ENCODE measurements at regions not wholly inside any gene's neighbourhood (a gene's known extent, or its start where the extent isn't known, plus 50 kb on each side); places are given as distances from the start of the nearest gene placed in this dataset.

DNA sequence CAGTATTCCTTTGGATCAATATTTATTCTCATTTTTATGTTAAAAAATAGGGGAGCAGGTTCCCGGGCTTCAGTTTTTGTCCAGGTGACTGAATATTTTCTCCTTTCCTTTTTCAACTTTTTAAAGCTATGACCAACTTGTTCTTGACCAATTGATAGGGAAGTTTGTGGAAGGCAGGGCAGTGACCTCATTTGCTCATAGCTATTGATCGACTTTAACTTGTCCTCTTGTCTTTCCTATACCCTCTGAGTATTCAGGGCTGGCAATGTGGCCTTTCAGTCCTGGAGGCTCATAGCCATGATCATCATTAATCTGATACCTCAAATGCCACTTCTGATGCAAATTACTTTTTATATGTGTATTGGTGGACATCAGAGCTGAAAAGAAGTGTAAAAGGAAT is 448.8 kb downstream of the KIF16B start:
- no peak overlapping the region for H3K4me3 ChIP-seq (ENCODE audit: low read depth, low read length)
- no peaks in the 10 kb centered on the region for H3K27me3 ChIP-seq
- TF ChIP-seq, protein P1, sequence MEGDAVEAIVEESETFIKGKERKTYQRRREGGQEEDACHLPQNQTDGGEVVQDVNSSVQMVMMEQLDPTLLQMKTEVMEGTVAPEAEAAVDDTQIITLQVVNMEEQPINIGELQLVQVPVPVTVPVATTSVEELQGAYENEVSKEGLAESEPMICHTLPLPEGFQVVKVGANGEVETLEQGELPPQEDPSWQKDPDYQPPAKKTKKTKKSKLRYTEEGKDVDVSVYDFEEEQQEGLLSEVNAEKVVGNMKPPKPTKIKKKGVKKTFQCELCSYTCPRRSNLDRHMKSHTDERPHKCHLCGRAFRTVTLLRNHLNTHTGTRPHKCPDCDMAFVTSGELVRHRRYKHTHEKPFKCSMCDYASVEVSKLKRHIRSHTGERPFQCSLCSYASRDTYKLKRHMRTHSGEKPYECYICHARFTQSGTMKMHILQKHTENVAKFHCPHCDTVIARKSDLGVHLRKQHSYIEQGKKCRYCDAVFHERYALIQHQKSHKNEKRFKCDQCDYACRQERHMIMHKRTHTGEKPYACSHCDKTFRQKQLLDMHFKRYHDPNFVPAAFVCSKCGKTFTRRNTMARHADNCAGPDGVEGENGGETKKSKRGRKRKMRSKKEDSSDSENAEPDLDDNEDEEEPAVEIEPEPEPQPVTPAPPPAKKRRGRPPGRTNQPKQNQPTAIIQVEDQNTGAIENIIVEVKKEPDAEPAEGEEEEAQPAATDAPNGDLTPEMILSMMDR (IDR thresholded peaks at IDR 0.05; ENCODE audit: low read depth, low read length) = no peak
- H3K36me3 ChIP-seq = no peaks in the 10 kb centered on the region
- no peak for DNase-seq
- H3K9me3 ChIP-seq = no peaks in the 10 kb centered on the region; the same call in 1 of the 2 replicates
- H3K4me1 ChIP-seq = no peaks in the 10 kb centered on the region

DNA sequence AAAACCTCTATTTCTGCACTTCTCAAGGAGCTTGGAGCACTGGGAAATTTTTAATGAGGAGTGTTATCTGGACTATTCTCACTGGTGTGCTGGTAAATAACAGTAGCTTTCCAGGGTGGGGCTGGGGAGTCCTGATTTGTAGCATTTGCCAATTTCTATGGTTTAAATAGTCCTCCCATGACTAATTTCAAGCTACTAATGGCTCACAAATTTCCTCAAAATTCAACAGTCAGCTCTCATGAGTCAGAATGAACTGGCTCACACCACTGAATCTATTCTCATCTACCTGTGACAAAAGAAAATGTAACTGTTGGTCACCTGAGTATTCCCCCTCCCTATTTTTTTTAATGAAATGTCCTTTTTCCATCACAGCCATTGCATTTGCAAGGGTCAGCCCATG is 449.6 kb downstream of the KIF16B start:
- no peak for DNase-seq
- Histone ChIP-seq H3K36me3 (no peaks in the 10 kb centered on the region), H3K4me3 (ENCODE audit: low read depth, low read length) (no peak overlapping the region), H3K27me3 (no peaks in the 10 kb centered on the region), H3K9me3 (no peaks in the 10 kb centered on the region; the same call in 1 of the 2 replicates), H3K4me1 (no peaks in the 10 kb centered on the region)
- TF ChIP-seq, protein P1 (IDR thresholded peaks at IDR 0.05; ENCODE audit: low read depth, low read length) = no peak

DNA sequence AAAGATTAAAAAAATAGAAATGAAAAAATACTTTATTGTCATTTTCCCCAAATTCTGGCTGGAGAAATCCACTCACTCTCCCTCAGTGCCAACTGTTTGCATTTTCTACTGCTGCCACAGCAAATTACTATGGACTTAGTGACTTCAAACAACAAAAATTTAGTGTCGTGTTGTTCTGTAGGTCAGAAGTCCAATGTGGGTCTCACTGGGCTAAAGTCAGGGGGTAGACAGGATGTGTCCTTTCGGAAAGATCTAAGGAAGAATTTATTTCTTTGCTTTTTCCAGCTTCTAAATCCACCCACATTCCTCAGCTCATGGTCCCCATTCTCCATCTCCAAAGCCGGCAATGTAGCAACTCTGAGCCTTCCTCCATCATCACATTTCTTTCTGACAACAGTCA is 453.3 kb downstream of the KIF16B start:
- TF ChIP-seq, protein P1 (IDR thresholded peaks at IDR 0.05; ENCODE audit: low read depth, low read length) = no peak
- DNase-seq = no peak
- Histone ChIP-seq H3K27me3 (no peaks in the 10 kb centered on the region), H3K4me3 (ENCODE audit: low read depth, low read length) (no peak overlapping the region), H3K4me1 (no peaks in the 10 kb centered on the region), H3K9me3 (no peaks in the 10 kb centered on the region; the same call in 1 of the 2 replicates), H3K36me3 (no peaks in the 10 kb centered on the region)

DNA sequence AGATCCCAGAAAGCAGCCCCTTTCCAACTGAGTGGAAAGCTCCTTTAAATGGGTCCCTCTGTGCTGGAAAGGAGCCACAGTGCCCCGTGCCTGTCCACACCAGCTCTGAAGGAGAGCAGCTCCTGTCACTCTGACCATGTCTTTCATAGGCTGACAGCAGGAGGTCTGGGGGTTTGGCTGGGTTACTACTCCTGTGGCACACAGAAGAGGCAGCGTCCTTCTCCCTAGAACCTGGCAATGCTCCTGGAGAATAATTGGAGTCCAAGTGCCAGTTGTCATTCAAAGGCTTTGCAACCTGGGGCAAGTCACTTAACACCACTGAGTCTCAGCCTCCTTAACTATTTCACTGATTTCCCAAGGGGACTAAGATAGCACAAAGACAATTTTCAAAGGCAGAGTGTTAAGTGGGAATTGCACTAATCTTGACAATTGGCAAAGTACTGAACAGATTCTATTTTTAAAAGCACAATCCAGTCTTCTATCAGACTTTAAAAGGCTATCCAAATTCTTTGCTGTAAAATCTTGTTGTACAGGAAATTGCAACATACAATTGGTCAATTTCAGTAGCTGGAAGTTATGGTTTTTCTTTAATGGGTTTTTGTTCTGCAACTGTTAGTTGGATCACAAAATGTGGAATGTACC is 457.2 kb downstream of the KIF16B start:
- Histone ChIP-seq H3K36me3 (no peaks in the 10 kb centered on the region), H3K4me1 (no peaks in the 10 kb centered on the region), H3K27me3 (no peaks in the 10 kb centered on the region), H3K4me3 (ENCODE audit: low read depth, low read length) (no peak overlapping the region), H3K9me3 (no peaks in the 10 kb centered on the region)
- TF ChIP-seq, protein P1 (IDR thresholded peaks at IDR 0.05; ENCODE audit: low read depth, low read length) = no peak
- DNase-seq = no peak

DNA sequence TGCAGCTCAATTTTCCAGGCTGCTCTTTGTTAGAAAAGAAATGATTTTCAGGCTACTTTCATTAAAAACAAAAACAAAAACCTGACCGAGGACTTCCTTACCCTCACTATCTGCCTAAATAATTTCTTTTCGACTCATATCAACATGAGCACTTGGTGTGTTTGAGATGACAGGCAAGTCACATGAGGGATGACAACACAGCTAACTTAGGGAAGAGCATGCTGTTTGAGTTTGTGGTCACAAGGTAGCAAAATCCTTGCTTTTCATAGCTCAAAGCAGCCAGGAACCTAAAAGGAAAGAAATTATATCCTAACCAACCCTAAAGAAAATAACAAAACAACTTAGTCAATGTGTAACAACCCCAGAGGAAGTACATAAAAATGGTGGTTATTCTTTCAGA is 459.5 kb downstream of the KIF16B start:
- no peaks in the 10 kb centered on the region for H3K27me3 ChIP-seq
- H3K4me1 ChIP-seq = no peaks in the 10 kb centered on the region
- no peaks in the 10 kb centered on the region for H3K36me3 ChIP-seq
- H3K4me3 ChIP-seq (ENCODE audit: low read depth, low read length) = no peak overlapping the region
- TF ChIP-seq, protein P1 (IDR thresholded peaks at IDR 0.05; ENCODE audit: low read depth, low read length) = no peak
- no peak for DNase-seq
- no peaks in the 10 kb centered on the region for H3K9me3 ChIP-seq

DNA sequence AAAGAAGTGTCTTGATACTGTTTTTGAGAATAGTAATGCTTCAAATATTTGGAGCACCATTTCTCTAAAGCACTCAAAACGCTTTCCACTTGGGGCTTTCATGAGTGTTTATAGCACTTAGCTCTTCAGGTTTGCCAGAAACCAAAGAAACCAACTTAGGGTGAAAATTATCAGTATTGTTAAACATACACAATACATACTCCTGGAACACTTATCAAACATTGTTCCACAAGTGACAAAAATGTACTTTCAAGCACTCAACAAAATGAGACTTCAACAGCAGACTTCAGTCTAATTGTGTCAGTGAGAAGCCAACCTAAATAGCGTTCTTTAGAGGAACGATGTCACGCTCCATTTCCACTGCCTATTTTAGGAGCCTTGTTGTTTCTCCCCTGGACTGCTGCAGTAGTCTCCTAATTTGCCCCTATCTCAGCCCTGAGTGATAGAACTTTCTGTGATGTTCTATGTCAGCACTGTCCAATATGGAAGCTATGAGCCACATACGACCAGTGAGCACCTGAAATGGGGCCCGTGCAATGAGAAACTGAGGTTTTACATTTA is 461.3 kb downstream of the KIF16B start:
- Histone ChIP-seq H3K27me3 (no peaks in the 10 kb centered on the region), H3K9me3 (no peaks in the 10 kb centered on the region), H3K4me1 (peaks cover 10% of the 10 kb centered on the region), H3K4me3 (ENCODE audit: low read depth, low read length) (no peak overlapping the region), H3K36me3 (no peaks in the 10 kb centered on the region)
- TF ChIP-seq, protein P1 (IDR thresholded peaks at IDR 0.05; ENCODE audit: low read depth, low read length) = no peak
- DNase-seq = no peak
